ENCODE measurements at regions not wholly inside any gene's neighbourhood (a gene's known extent, or its start where the extent isn't known, plus 50 kb on each side); places are given as distances from the start of the nearest gene placed in this dataset.

DNA sequence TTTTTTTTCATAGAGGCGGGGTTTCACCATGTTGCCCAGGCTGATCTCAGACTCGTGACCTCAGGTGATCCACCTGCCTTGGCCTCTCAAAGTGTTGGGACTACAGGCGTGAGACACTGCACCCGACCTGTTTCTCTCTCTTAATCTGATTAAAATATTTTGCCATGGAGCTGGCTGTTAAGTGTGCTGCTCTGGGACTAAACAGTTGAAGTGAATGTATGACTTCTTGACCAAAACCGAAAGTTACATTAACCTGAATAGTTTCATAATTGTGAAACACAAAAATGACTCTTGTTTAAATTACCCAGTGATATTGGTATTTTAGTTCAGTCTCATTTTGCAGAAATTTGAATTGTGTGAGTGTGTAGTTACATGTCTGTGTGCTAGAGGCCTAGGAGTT lies 2548.6 kb downstream of the PCDH7 start:
- TF ChIP-seq GATA2 (IDR thresholded peaks at IDR 0.05; ENCODE audit: low read depth, low read length) (no peak), GATA3 (IDR thresholded peaks at IDR 0.05; ENCODE audit: low read depth, low read length) (no peak)

Measured in SH-SY5Y (cell line).